Astrocyte of the hippocampus (primary cell): ENCODE measurements at regions not wholly inside any gene's neighbourhood (a gene's known extent, or its start where the extent isn't known, plus 50 kb on each side); places are given as distances from the start of the nearest gene placed in this dataset.
"Not testable (repeated sequence)": the region's sequence is repeated elsewhere in the genome, so short reads cannot be mapped to it uniquely, and the experiment has no call there.

ENCODE experiments used
- DNase-seq: peaks from one replicate; pipeline ENCODE4 v3.0.0; 2011; ENCODE audit warnings: low read depth, low spot score

DNA sequence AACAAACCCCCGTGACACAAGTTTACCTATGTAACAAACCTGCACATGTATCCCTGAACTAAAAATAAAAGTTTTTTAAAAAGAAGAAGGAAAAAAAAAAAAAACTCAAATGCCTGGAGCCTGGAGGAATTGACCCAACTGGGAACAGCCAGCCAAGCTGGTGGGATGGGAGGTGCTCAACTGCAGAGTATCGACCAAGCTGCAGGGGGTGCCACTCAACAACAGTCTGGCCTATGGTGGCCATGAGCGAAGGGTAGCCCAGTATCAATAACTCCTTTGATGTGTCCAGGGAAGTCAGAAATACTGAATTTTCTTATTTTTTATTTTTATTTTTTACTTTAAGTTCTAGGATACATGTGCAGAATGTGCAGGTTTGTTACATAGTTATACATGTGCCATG lies 310.3 kb upstream of the DLGAP1 start:
- DNase-seq, result no peak

DNA sequence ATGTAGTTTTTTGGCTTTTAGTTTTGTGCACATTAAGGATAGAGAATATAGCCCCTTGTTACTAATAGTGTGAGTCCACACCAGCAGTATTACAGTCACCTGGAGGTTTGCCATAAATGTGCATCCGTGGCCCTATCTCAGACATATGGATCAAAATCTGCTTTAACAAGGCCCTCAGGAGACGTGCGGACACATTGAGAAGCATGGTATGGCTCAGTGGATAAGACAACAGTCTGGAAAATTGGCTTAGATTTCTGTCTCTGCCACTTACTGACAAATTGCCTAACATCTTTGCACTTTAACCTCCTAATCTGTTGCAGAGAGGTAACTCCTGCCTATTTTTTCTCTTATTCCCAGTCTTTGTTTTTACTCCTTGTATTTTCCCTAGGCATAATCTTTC lies 307.2 kb upstream of the DLGAP1 start:
- DNase-seq, result no peak

DNA sequence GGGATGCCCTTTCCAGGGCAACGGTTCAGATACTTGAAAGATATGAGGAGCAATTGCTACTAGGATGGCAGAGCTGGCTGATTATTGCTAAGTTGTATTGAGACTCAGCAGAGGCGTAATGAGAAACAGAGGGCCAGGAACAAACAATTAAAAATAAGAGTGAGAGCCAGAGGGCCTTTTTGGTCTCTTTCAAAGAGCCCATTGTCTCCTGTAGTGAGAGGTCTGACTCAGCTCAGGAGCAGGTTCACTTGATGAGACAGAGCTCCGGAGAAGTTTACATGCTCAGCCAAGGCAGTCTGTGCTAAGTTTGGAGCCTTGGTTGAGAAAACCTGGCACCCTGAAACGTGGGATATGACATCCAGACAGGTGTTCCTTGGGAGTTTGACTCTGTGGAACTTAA lies 303.9 kb upstream of the DLGAP1 start:
- DNase-seq, result peak; percentile 6

DNA sequence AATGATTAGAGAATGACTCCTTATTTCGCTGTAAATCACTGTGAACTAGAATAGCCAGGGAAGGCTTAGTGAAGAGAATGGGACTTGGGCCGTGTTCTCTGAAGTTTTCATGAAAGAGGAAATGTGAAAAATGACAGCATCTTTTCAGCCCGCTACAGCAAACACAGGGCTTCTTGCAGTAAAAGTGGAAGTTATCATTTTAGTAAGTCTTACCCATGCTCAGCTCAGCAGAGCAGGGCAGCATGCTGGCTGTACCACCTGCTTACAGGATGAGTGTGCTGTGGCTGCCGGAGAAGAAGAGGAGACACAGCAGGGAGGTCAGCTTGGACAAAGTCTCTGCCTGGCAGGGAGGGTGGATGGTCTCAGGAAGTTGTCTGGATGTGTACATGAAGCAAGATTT lies 300.7 kb upstream of the DLGAP1 start:
- no peak for DNase-seq

DNA sequence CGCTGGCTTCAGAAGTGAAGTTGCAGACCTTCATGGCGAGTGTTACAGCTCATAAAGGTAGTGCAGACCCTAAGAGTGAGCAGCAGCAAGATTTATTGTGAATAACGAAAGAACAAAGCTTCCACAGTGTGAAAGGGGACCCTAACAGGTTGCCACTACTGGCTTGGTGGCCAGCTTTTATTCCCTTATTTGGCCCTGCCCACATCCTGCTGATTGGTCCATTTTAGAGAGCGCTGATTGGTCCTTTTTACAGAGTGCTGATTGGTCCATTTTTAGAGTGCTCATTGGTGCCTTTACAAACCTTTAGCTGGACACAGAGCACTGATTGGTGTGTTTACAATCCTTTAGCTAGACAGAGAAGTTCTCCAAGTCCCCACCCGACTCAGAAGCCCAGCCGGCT lies 298.0 kb upstream of the DLGAP1 start:
- not testable (repeated sequence) for DNase-seq

DNA sequence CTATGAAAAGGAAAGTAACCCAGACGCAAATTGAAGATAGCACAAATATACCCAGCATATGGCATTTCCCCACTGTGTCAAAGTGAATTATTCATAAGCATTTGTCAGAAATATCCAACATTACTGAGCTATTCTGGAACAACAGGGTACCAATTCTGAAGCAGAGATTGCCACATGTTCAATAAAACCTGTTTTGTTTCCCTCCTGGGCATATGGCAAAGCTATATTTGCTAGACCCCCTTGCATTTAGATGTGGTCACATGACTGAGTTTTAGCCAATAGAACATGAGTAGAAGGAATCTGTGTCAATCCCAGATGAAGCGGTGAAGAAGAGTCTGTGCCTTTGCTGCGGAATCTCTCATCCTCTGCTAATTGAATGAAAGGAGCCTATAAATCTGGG lies 296.4 kb upstream of the DLGAP1 start:
- no peak for DNase-seq

DNA sequence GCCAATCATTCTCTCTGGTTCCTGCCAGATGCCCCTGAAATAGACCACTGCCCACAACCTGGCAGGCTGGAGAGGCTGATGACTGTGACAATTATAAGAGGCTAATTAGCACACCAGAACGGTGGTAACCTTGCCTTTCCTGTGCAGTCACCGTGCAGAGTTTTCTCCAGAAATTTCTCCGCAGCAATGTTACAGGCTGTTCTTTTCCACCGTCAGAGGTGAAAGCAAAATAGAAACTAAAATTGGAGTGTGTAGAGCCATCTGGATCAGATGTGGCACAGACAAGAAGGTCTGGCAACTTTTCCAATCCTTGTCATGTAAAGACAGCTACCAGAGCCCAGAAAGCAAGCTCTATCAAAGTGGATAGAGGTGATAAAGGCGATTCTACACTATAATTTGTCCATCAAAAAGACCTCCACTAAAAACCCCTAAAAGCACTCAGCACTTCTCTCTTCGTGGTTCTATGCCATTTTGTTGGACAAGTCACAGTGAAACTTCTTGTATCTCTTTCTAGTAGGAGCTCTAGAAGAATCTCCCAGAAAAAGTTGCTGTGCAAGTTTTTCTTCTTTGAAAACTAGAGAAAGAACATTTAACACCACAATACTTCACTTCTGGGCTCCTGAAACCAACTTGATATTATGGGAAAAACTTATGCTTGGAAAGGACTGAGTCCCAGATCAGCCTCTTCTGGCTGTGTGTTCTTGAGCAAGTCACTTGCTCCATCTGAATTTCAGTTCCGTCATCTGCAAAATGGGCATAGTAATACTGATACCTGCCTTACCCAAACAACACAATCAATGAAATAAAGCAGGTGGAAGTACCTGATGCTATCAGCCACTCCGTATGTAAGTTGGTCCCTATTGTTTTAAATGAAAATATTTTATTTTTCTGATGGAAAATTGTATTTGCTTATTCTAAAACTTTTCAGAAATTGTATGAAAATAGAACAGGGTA lies 295.6 kb upstream of the DLGAP1 start:
- DNase-seq, result no peak

DNA sequence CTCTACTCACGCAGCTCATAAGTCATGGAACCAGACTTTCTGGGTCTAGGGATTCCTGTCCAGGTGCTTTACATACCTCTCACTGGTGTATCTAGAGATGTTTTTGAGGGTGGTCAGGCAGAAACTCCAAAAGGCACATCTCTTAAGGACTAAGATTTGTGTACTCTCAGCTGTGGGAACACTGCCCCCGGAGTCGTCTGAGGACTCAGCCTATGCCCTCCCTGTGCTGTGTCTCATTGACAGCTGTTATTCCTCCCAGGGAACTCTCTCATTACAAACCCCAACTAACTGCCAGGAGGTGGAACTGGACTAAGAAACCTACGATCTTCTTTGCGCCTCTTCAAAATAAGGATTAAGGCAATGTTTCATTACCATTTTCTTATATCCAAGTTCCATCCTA lies 293.9 kb upstream of the DLGAP1 start:
- no peak for DNase-seq

DNA sequence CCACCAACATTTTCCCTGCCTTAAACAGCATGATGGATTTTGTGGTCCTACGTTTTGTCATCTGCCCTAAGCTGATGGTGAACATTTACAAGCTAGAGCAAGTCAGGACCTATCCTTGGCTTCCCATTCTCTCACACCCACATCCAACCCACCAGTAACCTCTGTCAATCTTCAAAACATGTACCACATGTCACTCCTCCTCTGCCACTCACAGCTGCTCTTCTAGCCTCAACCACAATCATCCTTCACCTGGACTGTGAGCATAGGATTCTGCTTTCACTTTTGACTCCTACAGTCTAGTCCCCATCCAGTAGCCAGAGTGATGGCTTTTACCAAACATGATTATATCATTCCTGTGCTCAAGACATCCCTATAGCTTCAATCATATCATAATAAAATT lies 279.8 kb upstream of the DLGAP1 start:
- no peak for DNase-seq

DNA sequence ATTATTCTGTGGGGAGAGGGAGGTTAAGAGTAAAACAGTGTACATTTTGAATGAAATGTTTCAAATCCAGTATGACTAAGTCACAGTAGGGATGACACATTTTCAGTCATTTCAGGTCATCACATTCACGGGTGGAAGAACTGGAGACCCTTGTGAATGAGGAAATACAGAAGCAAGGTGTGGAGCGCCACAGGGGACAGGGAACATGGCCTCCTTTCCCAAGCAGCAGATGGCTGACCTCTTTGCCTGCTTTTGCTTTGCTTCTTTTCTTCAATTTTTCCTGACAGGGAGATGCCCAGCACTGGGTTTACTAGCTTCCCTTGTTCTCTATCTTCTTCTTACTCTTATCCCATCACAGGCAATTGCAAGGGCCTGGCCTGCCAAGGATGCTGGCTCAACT lies 278.9 kb upstream of the DLGAP1 start:
- DNase-seq, result no peak

DNA sequence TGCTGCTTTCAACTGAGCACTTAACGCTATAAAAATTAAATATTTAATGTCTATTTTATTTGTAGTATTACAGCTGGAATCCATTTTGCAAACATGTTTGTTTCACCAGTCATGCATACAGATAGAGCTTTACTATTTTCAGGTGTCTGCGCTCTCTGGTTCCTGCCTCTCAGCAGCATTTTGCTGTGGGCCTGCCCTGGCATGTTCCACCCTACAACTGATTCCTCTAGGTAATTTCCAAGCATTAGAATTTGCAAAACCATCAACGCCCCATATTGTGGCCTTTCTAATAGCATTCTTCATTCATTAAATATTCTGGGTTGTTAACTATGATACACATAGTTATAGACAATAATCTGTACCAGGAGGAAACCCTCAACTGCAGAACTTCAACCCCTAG lies 266.4 kb upstream of the DLGAP1 start:
- no peak for DNase-seq

DNA sequence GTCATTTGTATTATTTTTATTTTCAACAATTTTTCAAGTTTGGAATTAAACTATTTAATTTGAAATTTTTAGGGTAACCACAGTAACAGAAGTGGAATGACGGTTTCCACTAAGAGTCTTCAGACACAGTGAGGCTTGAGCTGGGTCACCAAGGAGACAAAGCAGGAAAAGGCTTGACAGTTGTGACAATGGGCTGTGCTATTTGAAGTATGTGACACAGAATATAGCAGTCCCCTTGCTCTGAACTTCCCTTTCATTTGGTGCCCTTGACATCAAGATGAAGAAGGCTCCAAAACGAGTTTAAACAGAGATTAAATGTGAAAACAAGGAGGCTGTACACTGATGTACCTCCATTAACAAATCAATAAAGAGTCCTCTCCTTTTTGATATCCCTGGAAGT lies 265.4 kb upstream of the DLGAP1 start:
- DNase-seq, result no peak

DNA sequence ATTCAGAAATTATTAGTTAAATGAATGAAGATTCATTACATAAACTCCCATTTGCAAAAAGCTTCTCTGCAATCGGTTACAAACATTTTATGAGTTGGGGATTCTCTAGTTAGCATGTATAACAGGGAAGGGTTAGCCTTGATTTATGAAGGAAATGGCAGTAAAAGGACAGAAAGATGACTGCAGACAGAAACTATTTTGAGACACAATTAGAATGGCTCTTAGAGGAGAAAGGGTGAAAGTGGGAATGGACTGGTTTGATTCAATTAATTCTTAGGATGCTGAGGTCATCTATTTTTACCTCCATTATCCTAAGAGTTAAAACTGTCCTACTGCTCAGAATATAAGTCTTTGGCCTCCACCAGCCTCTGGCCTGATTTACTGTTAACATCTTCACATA lies 250.8 kb upstream of the DLGAP1 start:
- no peak for DNase-seq

DNA sequence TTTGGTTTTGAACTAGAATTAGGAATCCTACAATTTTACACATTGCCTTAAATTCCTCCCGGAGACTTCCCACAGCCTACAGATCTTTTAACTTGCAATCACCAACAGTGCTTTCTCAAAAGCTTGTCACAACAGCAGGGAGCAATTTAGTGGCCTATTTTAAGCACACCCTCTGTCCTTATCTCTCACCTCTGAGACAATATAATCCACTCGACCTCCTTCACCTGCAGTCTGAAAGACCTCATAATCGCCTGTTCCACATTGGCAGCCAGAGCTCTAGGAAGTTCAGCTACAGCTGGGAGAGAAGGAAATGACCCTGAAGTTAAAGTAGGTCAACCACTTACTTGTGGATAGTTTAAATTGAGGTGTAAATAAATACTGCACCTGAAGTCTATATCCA lies 249.7 kb upstream of the DLGAP1 start:
- no peak for DNase-seq

DNA sequence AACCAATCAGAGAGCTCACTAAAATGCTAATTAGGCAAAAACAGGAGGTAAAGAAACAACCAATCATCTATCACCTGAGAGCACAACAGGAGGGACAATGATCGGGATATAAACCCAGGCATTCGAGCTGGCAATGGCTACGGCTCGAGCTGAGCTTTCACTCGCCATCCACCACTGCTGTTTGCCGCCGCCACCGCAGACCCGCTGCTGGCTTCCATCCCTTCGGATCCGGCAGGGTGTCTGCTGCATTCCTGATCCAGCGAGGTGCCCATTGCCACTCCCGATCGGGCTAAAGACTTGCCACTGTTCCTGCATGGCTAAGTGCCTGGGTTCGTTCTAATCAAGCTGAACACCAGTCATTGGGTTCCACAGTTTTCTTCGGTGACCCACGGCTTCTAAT lies 236.7 kb upstream of the DLGAP1 start:
- no peak for DNase-seq

DNA sequence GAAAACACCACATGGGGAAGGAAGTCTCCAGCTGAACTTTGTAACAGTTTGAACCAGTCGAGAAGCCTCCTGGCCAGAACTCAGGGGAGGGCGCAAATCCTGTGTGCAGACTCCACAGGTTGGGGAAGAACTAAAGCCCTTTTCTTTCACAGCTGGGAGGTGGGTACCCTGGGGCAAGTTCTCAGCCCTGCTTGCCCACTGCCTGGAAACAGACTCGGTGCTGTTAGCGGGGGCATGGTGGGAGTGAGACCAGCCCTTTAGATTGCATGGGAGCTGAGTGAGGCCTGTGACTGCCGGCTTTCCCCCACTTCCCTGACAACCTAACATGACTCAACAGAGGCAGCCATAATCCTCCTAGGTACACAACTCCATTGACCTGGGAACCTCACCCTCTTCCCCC lies 223.6 kb upstream of the DLGAP1 start:
- not testable (repeated sequence) for DNase-seq

DNA sequence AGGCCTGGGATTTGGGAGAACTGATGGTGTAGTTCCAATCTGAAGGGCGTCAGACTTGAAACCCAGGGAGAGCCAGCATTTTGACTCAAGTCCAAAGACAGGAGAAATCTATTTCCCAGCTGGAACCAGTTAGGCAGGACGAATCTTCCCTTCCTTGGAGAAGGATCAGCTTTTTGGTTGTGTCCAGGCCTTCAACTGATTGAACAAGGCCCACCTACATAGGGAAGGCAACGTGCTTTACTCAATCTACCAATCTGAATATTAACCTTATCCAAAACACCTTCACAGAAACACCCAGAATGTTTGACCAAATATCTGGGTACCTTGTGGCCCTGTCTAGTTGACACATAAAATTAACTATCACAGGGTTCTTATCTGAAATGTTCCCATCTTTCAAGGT lies 221.9 kb upstream of the DLGAP1 start:
- DNase-seq, result no peak

DNA sequence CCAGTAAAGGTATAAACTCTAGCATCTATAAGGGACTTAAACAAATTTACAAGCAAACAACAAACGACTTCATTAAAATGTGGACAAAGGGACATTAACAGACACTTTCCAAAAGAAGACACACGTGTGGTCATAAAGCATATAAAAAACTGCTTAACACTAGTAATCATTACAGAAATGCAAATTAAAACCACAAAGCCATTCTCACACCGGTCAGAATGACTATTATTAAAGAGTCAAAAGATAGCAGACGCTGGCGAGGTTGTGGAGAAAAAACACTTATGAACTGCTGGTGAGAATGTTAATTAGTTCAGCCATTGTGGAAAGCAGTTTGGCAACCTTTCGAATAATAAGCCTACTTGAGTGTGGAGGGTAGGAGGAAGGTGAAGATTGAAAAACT lies 217.1 kb upstream of the DLGAP1 start:
- no peak for DNase-seq

DNA sequence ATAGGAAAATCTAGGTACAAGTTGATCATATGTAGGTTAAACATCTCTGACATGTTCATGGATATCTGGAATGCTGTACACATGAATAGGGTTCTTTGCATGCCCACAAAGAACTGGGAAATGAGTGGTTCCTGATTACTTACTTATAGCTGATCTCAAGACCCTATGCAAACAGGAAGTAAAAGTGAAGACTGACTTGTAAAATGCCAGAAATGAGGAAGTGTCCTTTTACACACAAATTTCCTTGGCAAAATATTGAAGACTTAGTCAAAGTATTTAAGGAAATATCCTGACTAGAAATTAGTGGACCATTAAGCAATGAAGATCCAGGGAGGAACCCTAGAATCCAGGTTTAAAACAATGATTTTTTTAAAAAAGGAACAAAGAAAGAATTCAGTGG lies 203.7 kb upstream of the DLGAP1 start:
- DNase-seq, result no peak

DNA sequence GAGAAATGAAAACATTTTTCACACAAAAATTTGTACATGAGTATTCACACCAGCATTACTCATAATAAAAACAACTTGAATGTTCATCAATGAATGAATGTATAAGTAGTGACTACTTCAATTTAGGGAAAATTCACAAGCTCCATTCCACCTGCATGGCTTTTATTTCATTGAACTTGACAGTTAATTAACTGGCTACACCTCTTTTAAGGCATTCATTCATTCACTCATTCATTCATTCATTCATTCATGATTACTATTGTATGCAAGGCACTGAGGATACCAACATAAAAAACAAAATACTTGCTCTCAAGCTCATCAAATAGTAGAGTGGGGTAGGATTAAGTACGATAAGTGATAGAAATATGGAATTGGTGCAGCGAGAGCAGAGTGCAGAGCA lies 198.3 kb upstream of the DLGAP1 start:
- no peak for DNase-seq

DNA sequence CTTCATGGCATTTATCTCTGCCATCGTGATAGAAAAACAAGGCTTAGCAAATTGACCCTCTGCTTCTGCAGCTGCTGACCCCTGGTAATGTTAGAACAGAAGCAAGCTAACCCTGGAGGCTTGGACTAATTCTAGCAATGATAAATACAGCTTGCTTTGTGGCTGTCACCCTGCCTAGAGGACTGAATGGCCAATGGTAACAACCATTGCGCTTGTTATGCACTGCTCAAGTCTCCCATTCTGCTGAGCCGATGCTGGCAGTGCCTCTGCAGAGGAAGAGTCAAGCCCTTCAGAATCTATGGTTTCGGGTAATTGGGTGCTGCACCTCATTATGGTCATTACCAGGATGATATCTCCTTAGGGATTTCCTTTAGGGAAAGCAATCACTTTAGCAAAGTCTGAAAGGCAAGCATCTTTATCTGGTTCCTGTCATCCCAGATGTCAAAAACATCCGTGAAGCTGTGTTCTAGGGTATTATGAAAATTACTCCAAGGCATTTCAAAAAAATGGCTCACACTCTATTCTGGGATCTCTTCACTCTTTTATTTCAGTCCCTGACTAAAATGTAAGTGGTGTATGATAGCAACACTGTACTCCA lies 186.8 kb upstream of the DLGAP1 start:
- no peak for DNase-seq

DNA sequence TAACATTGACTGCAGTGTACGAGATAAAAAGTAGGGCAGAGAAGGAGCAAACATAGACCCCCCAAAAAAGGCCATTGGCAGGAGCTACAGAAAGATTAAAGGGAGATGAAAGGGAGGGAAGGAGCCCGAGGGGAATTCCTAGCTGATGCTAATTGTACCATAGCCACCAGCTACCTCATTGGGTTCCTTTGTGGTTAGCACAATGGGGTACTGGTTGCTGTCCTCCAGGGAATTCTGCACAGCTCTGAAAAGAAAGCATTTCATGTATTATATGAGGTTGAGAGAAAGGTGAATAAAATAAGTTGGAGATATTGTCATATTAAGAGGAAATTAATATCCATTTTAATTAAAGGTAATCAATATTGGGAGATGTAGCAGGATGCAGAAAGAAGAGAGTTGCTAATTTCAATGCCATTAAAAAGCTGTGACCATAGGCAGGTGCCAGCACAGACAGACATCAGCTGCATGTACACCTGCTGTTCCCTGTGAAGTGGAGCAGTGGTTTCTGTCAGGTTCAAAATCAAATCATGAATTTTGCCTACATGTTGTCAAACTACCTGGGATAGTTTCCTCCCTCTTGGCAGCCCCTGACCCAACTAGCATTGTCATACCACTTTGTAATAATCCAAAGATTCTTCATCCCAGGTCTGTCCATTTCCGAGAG lies 185.4 kb upstream of the DLGAP1 start:
- no peak for DNase-seq
